ENCODE measurements at regions not wholly inside any gene's neighbourhood (a gene's known extent, or its start where the extent isn't known, plus 50 kb on each side); places are given as distances from the start of the nearest gene placed in this dataset.

GRCh38 chr16:87186876-87187533 is 130.2 kb downstream of the C16orf95 start:
- TF ChIP-seq GATA2 (IDR thresholded peaks at IDR 0.05; ENCODE audit: low read depth, low read length) (no peak), GATA3 (IDR thresholded peaks at IDR 0.05; ENCODE audit: low read depth, low read length) (no peak)
